Sigmoid colon (tissue), 6 donors: ENCODE measurements at regions not wholly inside any gene's neighbourhood (a gene's known extent, or its start where the extent isn't known, plus 50 kb on each side); places are given as distances from the start of the nearest gene placed in this dataset.

Experiments used
- DNase-seq: peaks from one replicate; pipeline ENCODE4 v3.0.0-alpha.2; 2019
- H3K27ac ChIP-seq, 4 donors: fragments of 200-600 bp; sonication (generic); one replicate each; pipeline ENCODE4 v1.5.1; 2016 to 2019; ENCODE audit warnings: mild to moderate bottlenecking in 1 of 4
- H3K27me3 ChIP-seq, 3 donors: fragments of 200-600 bp; sonication (generic); one replicate each; pipeline ENCODE4 v1.5.1; 2019; ENCODE audit warnings: mild to moderate bottlenecking in 1 of 3
- H3K36me3 ChIP-seq, 4 donors: fragments of 200-600 bp; sonication (generic); one replicate each; pipeline ENCODE4 v1.5.1; 2016 to 2019
- H3K4me1 ChIP-seq, 4 donors: fragments of 200-600 bp; sonication (generic); one replicate each; pipeline ENCODE4 v1.5.1; 2017 to 2019
- H3K4me3 ChIP-seq, 4 donors: fragments of 200-600 bp; sonication (generic); one replicate each; pipeline ENCODE4 v1.5.1; 2017 to 2019; ENCODE audit warnings: mild to moderate bottlenecking in 2 of 4, moderate library complexity in 1 of 4
- H3K9me3 ChIP-seq, 4 donors: fragments of 200-600 bp in 3 of 4; sonication (generic) in 3 of 4; one replicate each; pipeline versions ENCODE4 v1.5.1 to v1.6.1; 2013 to 2019
- CTCF ChIP-seq, 4 experiments: fragments of 450-650 bp in 3 of 4; fragments of 200-600 bp in 1 of 4; IDR thresholded peaks; one replicate each; pipeline ENCODE4 v1.5.1; 2016 to 2019; ENCODE audit warnings: antibody characterized with exemption in 4 of 4, mild to moderate bottlenecking in 3 of 4, moderate library complexity in 2 of 4
- EP300 ChIP-seq, 4 donors: sonication (generic); formaldehyde crosslinking; IDR thresholded peaks; one replicate each; pipeline ENCODE4 v1.6.1; 2017; ENCODE audit warnings: antibody characterized with exemption in 4 of 4
- POLR2A ChIP-seq, 2 donors: fragments of 450-650 bp; IDR thresholded peaks; one replicate each; pipeline ENCODE4 v1.6.1; 2016; ENCODE audit warnings: antibody characterized with exemption in 2 of 2, mild to moderate bottlenecking in 2 of 2, moderate library complexity in 2 of 2
- POLR2AphosphoS5 ChIP-seq, 4 donors: sonication (generic); formaldehyde crosslinking; IDR thresholded peaks; one replicate each; pipeline ENCODE4 v1.6.1; 2017; ENCODE audit warnings: antibody characterized with exemption in 4 of 4
- WGBS, 2 donors: extraction: QIAGEN DNeasy Blood & Tissue Kit; methylation state at CpG; one replicate each; pipeline ENCODE4 v1.1.7; 2013; 5-methylcytosine and 5-hydroxymethylcytosine counted together
- intact Hi-C: fragments of 100-400 bp; cut with DNase I; formaldehyde crosslinking; loops from one replicate; pipeline ENCODE4 v1.15.1; 2023
- donor health status: healthy with polysubstance abuse.
- donor health status: healthy.

- Histone ChIP-seq H3K4me1 (no peaks in the 10 kb centered on the region), H3K27ac (no peak overlapping the region), H3K4me3 (no peak overlapping the region), H3K9me3 (no peaks in the 10 kb centered on the region), H3K27me3 (no peaks in the 10 kb centered on the region), H3K36me3 (no peaks in the 10 kb centered on the region)
- intact Hi-C loops: no loop called here
- WGBS, 2 donors: 79 to 91% methylated on average over 10 of the region's 10 CpGs
- DNase-seq: no peak
- TF ChIP-seq POLR2AphosphoS5 (IDR thresholded peaks at IDR 0.05): no peak
- no peak for TF ChIP-seq CTCF (IDR thresholded peaks at IDR 0.05)
- no peak for TF ChIP-seq POLR2A (IDR thresholded peaks at IDR 0.05)
- no peak for TF ChIP-seq EP300 (IDR thresholded peaks at IDR 0.05)
Observed at GRCh38 chr14:26081043-26081442, 516.8 kb downstream of the NOVA1 start.

GRCh38 chr14:26078561-26078960, 519.3 kb downstream of the NOVA1 start:
- Histone ChIP-seq H3K4me3 (no peak overlapping the region), H3K27me3 (no peaks in the 10 kb centered on the region), H3K36me3 (no peaks in the 10 kb centered on the region), H3K9me3 (no peaks in the 10 kb centered on the region), H3K27ac (no peak overlapping the region), H3K4me1 (no peaks in the 10 kb centered on the region)
- intact Hi-C loops: no loop called here
- no peak for DNase-seq
- 79 to 85% methylated on average over 2 of the region's 2 CpGs for WGBS, 2 donors
- TF ChIP-seq CTCF (IDR thresholded peaks at IDR 0.05) (no peak), POLR2A (IDR thresholded peaks at IDR 0.05) (no peak), EP300 (IDR thresholded peaks at IDR 0.05) (no peak), POLR2AphosphoS5 (IDR thresholded peaks at IDR 0.05) (no peak)

- H3K27me3 ChIP-seq: no peaks in the 10 kb centered on the region
- H3K4me3 ChIP-seq: no peak overlapping the region
- no peaks in the 10 kb centered on the region for H3K9me3 ChIP-seq
- no peak overlapping the region for H3K27ac ChIP-seq
- DNase-seq: no peak
- intact Hi-C loops: no loop called here
- no peaks in the 10 kb centered on the region for H3K4me1 ChIP-seq
- no peak for TF ChIP-seq EP300 (IDR thresholded peaks at IDR 0.05)
- TF ChIP-seq POLR2AphosphoS5 (IDR thresholded peaks at IDR 0.05): no peak
- no peak for TF ChIP-seq POLR2A (IDR thresholded peaks at IDR 0.05)
- TF ChIP-seq CTCF (IDR thresholded peaks at IDR 0.05): no peak
- no peaks in the 10 kb centered on the region for H3K36me3 ChIP-seq
- WGBS, 2 donors: 93 to 97% methylated on average over 2 of the region's 2 CpGs
Observed at GRCh38 chr14:26074892-26075291, 522.9 kb downstream of the NOVA1 start.

- intact Hi-C loops: no loop called here
- Histone ChIP-seq H3K4me1 (no peaks in the 10 kb centered on the region), H3K27ac (no peak overlapping the region), H3K36me3 (no peaks in the 10 kb centered on the region), H3K9me3 (no peaks in the 10 kb centered on the region), H3K27me3 (no peaks in the 10 kb centered on the region), H3K4me3 (no peak overlapping the region)
- DNase-seq: no peak
- WGBS, 2 donors: 73 to 81% methylated on average over 3 of the region's 3 CpGs
- TF ChIP-seq POLR2A (IDR thresholded peaks at IDR 0.05) (no peak), EP300 (IDR thresholded peaks at IDR 0.05) (no peak), POLR2AphosphoS5 (IDR thresholded peaks at IDR 0.05) (no peak), CTCF (IDR thresholded peaks at IDR 0.05) (no peak)
Observed at GRCh38 chr14:26070443-26070842, 527.4 kb downstream of the NOVA1 start.

GRCh38 chr14:26067786-26068459, 529.9 kb downstream of the NOVA1 start:
- 83 to 88% methylated on average over 3 of the region's 3 CpGs for WGBS, 2 donors
- Histone ChIP-seq H3K4me1 (no peaks in the 10 kb centered on the region), H3K27me3 (no peaks in the 10 kb centered on the region), H3K27ac (no peak overlapping the region), H3K36me3 (no peaks in the 10 kb centered on the region), H3K4me3 (no peak overlapping the region), H3K9me3 (no peaks in the 10 kb centered on the region)
- intact Hi-C loops: no loop called here
- no peak for DNase-seq
- no peak for TF ChIP-seq POLR2A (IDR thresholded peaks at IDR 0.05)
- TF ChIP-seq POLR2AphosphoS5 (IDR thresholded peaks at IDR 0.05): no peak
- TF ChIP-seq CTCF (IDR thresholded peaks at IDR 0.05): no peak
